Parathyroid adenoma (tissue), 2 donors: ENCODE measurements at regions not wholly inside any gene's neighbourhood (a gene's known extent, or its start where the extent isn't known, plus 50 kb on each side); places are given as distances from the start of the nearest gene placed in this dataset.

Experiments
- H2AFZ ChIP-seq: fragments of 300-600 bp; sonication (generic); one replicate; pipeline ENCODE4 v1.7.0; 2017; ENCODE audit warnings: antibody characterized with exemption, mild to moderate bottlenecking
- H3K27ac ChIP-seq: fragments of 300-600 bp; sonication (generic); one replicate; pipeline ENCODE4 v1.7.0; 2017
- H3K27me3 ChIP-seq: fragments of 300-600 bp; sonication (generic); one replicate; pipeline ENCODE4 v1.7.0; 2017; ENCODE audit warnings: low read length; ENCODE audit not compliant: control insufficient read depth, insufficient read depth
- H3K36me3 ChIP-seq: fragments of 300-600 bp; sonication (generic); one replicate; pipeline ENCODE4 v1.7.0; 2017; ENCODE audit warnings: low read length; ENCODE audit not compliant: control insufficient read depth, insufficient read depth
- H3K4me1 ChIP-seq: fragments of 300-600 bp; sonication (generic); one replicate; pipeline ENCODE4 v1.7.0; 2017; ENCODE audit warnings: control low read depth
- H3K4me2 ChIP-seq: fragments of 300-600 bp; sonication (generic); one replicate; pipeline ENCODE4 v1.7.0; 2017; ENCODE audit warnings: low read length
- H3K4me3 ChIP-seq: fragments of 300-600 bp; sonication (generic); one replicate; pipeline ENCODE4 v1.7.0; 2017; ENCODE audit warnings: low read depth, low read length
- H3K79me2 ChIP-seq: fragments of 300-600 bp; sonication (generic); one replicate; pipeline ENCODE4 v1.7.0; 2017; ENCODE audit warnings: control low read depth
- H3K9ac ChIP-seq: fragments of 300-600 bp; sonication (generic); one replicate; pipeline ENCODE4 v1.7.0; 2017; ENCODE audit warnings: mild to moderate bottlenecking
- H3K9me3 ChIP-seq: fragments of 300-600 bp; sonication (generic); one replicate; pipeline ENCODE4 v1.7.0; 2017; ENCODE audit warnings: low read length; ENCODE audit not compliant: control insufficient read depth
- CTCF ChIP-seq: fragments of 300-600 bp; sonication (generic); IDR thresholded peaks from one replicate; pipeline ENCODE4 v1.7.0; 2017; ENCODE audit warnings: antibody characterized with exemption, mild to moderate bottlenecking
- donor health status: primary hyperparathyroidism.

- Histone ChIP-seq H2AFZ (no peak overlapping the region), H3K4me3 (no peak overlapping the region), H3K9ac (no peak overlapping the region), H3K9me3 (no peaks in the 10 kb centered on the region), H3K4me1 (peaks cover 3% of the 10 kb centered on the region), H3K36me3 (no peaks in the 10 kb centered on the region), H3K27ac (no peak overlapping the region), H3K27me3 (no peaks in the 10 kb centered on the region), H3K79me2 (no peaks in the 10 kb centered on the region), H3K4me2 (no peak overlapping the region)
- TF ChIP-seq CTCF, result no peak
These were observed 95.8 kb upstream of the COL1A2 start for GRCh38 chr7:94298943-94299342.

GRCh38 chr7:94300176-94300835, 94.4 kb upstream of the COL1A2 start:
- Histone ChIP-seq H3K9ac (no peak overlapping the region), H3K79me2 (no peaks in the 10 kb centered on the region), H3K4me1 (peaks cover 3% of the 10 kb centered on the region), H3K4me3 (no peak overlapping the region), H3K9me3 (no peaks in the 10 kb centered on the region), H3K27me3 (no peaks in the 10 kb centered on the region), H3K36me3 (no peaks in the 10 kb centered on the region), H3K4me2 (no peak overlapping the region), H3K27ac (no peak overlapping the region), H2AFZ (no peak overlapping the region)
- no peak for TF ChIP-seq CTCF

- Histone ChIP-seq H2AFZ (no peak overlapping the region), H3K4me2 (no peak overlapping the region), H3K9me3 (no peaks in the 10 kb centered on the region), H3K4me1 (peaks cover 3% of the 10 kb centered on the region), H3K36me3 (no peaks in the 10 kb centered on the region), H3K79me2 (no peaks in the 10 kb centered on the region), H3K9ac (no peak overlapping the region), H3K27ac (no peak overlapping the region), H3K4me3 (no peak overlapping the region), H3K27me3 (no peaks in the 10 kb centered on the region)
- TF ChIP-seq CTCF, result no peak
These were observed 93.6 kb upstream of the COL1A2 start for GRCh38 chr7:94301024-94301586.

GRCh38 chr7:94303118-94303517, 91.6 kb upstream of the COL1A2 start:
- no peaks in the 10 kb centered on the region for H3K9me3 ChIP-seq
- no peaks in the 10 kb centered on the region for H3K79me2 ChIP-seq
- no peak for TF ChIP-seq CTCF
- H3K4me3 ChIP-seq, result no peak overlapping the region
- no peak overlapping the region for H3K27ac ChIP-seq
- peaks cover 3% of the 10 kb centered on the region for H3K4me1 ChIP-seq
- no peaks in the 10 kb centered on the region for H3K27me3 ChIP-seq
- no peak overlapping the region for H2AFZ ChIP-seq
- no peak overlapping the region for H3K9ac ChIP-seq
- H3K36me3 ChIP-seq, result no peaks in the 10 kb centered on the region
- H3K4me2 ChIP-seq, result no peak overlapping the region

GRCh38 chr7:94303695-94304094, 91.0 kb upstream of the COL1A2 start:
- H3K4me1 ChIP-seq, result peaks cover 3% of the 10 kb centered on the region
- H3K9ac ChIP-seq, result no peak overlapping the region
- H3K4me3 ChIP-seq, result no peak overlapping the region
- no peaks in the 10 kb centered on the region for H3K79me2 ChIP-seq
- H3K9me3 ChIP-seq, result no peaks in the 10 kb centered on the region
- no peak overlapping the region for H2AFZ ChIP-seq
- H3K36me3 ChIP-seq, result no peaks in the 10 kb centered on the region
- no peak overlapping the region for H3K4me2 ChIP-seq
- H3K27me3 ChIP-seq, result no peaks in the 10 kb centered on the region
- no peak for TF ChIP-seq CTCF
- no peak overlapping the region for H3K27ac ChIP-seq
